GM21360 (cell line): ENCODE measurements at regions not wholly inside any gene's neighbourhood (a gene's known extent, or its start where the extent isn't known, plus 50 kb on each side); places are given as distances from the start of the nearest gene placed in this dataset.
"Not testable (repeated sequence)": the region's sequence is repeated elsewhere in the genome, so short reads cannot be mapped to it uniquely, and the experiment has no call there.

Source experiments
- ATAC-seq: cut with Tn5 transposase; IDR thresholded peaks from one replicate; pipeline ENCODE4 v1.9.1; 2021; ENCODE audit warnings: mild to moderate bottlenecking, moderate library complexity; ENCODE audit not compliant: unreplicated experiment

- ATAC-seq, result not testable (repeated sequence)
These were observed 2730.6 kb downstream of the RPIA start for GRCh38 chr2:91422102-91422501.

- not testable (repeated sequence) for ATAC-seq
These were observed 2735.7 kb downstream of the RPIA start for GRCh38 chr2:91427148-91427547.

GRCh38 chr2:91441932-91442245 lies 2750.4 kb downstream of the RPIA start:
- not testable (repeated sequence) for ATAC-seq

GRCh38 chr2:91442246-91442905 lies 2750.9 kb downstream of the RPIA start:
- no peak for ATAC-seq

GRCh38 chr2:91442906-91443729 lies 2751.6 kb downstream of the RPIA start:
- not testable (repeated sequence) for ATAC-seq

GRCh38 chr2:91443730-91444115 lies 2752.2 kb downstream of the RPIA start:
- ATAC-seq, result not testable (repeated sequence)

GRCh38 chr2:91445705-91446104 lies 2754.2 kb downstream of the RPIA start:
- ATAC-seq, result not testable (repeated sequence)

GRCh38 chr2:91446489-91446888 lies 2755.0 kb downstream of the RPIA start:
- not testable (repeated sequence) for ATAC-seq

- not testable (repeated sequence) for ATAC-seq
These were observed 2755.4 kb downstream of the RPIA start for GRCh38 chr2:91446915-91447314.

GRCh38 chr2:91447508-91447907 lies 2756.0 kb downstream of the RPIA start:
- ATAC-seq, result not testable (repeated sequence)

GRCh38 chr2:91462292-91462691 lies 2770.8 kb downstream of the RPIA start:
- not testable (repeated sequence) for ATAC-seq

GRCh38 chr2:91463007-91463406 lies 2771.5 kb downstream of the RPIA start:
- not testable (repeated sequence) for ATAC-seq

GRCh38 chr2:91466780-91467363 lies 2775.4 kb downstream of the RPIA start:
- ATAC-seq, result not testable (repeated sequence)

- not testable (repeated sequence) for ATAC-seq
These were observed 2784.9 kb downstream of the RPIA start for GRCh38 chr2:91476244-91476935.

- ATAC-seq, result not testable (repeated sequence)
These were observed 2785.4 kb downstream of the RPIA start for GRCh38 chr2:91476936-91477246.

GRCh38 chr2:91477291-91477690 lies 2785.8 kb downstream of the RPIA start:
- ATAC-seq, result not testable (repeated sequence)

- ATAC-seq, result no peak
These were observed 2786.5 kb downstream of the RPIA start for GRCh38 chr2:91477731-91478672.

GRCh38 chr2:91478851-91479718 lies 2787.6 kb downstream of the RPIA start:
- ATAC-seq, result not testable (repeated sequence)

- not testable (repeated sequence) for ATAC-seq
These were observed 2793.8 kb downstream of the RPIA start for GRCh38 chr2:91485226-91485625.
